ENCODE measurements at regions not wholly inside any gene's neighbourhood (a gene's known extent, or its start where the extent isn't known, plus 50 kb on each side); places are given as distances from the start of the nearest gene placed in this dataset.

- TF ChIP-seq POLR2A (IDR thresholded peaks at IDR 0.05) (no peak), CTCF (IDR thresholded peaks at IDR 0.05) (no peak)
These were observed 271.6 kb downstream of the PLK2 start for GRCh38 chr5:58188262-58188651.

Measured in lower leg skin (tissue), 3 donors.